HepG2 (cell line): ENCODE measurements at regions not wholly inside any gene's neighbourhood (a gene's known extent, or its start where the extent isn't known, plus 50 kb on each side); places are given as distances from the start of the nearest gene placed in this dataset.

Experiments used
- ATAC-seq: fragments of 200-7000 bp; cut with Tn5 transposase; 3 replicates; pipeline ENCODE4 v1.9.1; 2020; ENCODE audit warnings: mild to moderate bottlenecking, moderate library complexity
- BruUV-seq: library from RNA; stranded (reverse); fragments of 400-500 nt; replicated peaks from 2 replicates; lab custom pipeline; 2021; lab: Mats Ljungman, UMichigan
- CTCF ChIA-PET: fragments of 300-600 bp; formaldehyde crosslinking; extraction: SDS; loops from one replicate; lab custom pipeline; 2021; ENCODE audit warnings: low total read pairs, inconsistent platforms, low intra/inter-chr PET ratio; lab: Yijun Ruan, JAX
- POLR2A ChIA-PET: fragments of 350-600 bp; sonication (Branson Sonifier 250); formaldehyde crosslinking; loops from one replicate; lab custom pipeline; 2020; ENCODE audit warnings: antibody characterized with exemption, inconsistent platforms; lab: Yijun Ruan, JAX
- DNase-seq: peaks from one replicate; pipeline ENCODE4 v3.0.0-alpha.2; 2015; ENCODE audit warnings: low spot score
- FAIRE-seq: peaks from 3 replicates; lab custom pipeline; 2011; peaks lifted over from hg19 to GRCh38; lab: Jason Lieb, UNC
- H2AFZ ChIP-seq: one replicate; pipeline ENCODE4 v1.6.1; 2011; ENCODE audit warnings: low read length, inconsistent platforms
- H3K27ac ChIP-seq: fragments of 300-600 bp; 3 replicates; pipeline ENCODE4 v1.8.0; 2011; ENCODE audit warnings: mixed run types, mild to moderate bottlenecking, mixed read lengths, low read length, inconsistent platforms; ENCODE audit not compliant: insufficient read depth; ENCODE audit errors: extremely low read length
- H3K27me3 ChIP-seq, 2 experiments: fragments of 200-600 bp in 1 of 2; 2 replicates in 1 of 2; 3 replicates in 1 of 2; pipeline versions ENCODE4 v1.6.0 to v1.8.0; 2011; ENCODE audit warnings: low read length in 2 of 2, mild to moderate bottlenecking in 2 of 2, moderate library complexity in 2 of 2, inconsistent platforms in 1 of 2; ENCODE audit not compliant: insufficient read depth in 2 of 2, control insufficient read depth in 1 of 2
- H3K36me3 ChIP-seq, 2 experiments: fragments of 200-600 bp in 1 of 2; replicated peaks in 1 of 2; 2 replicates in 1 of 2; 3 replicates in 1 of 2; pipeline versions ENCODE4 v1.5.1 to v1.8.0; 2011; ENCODE audit warnings: low read length in 2 of 2, inconsistent platforms in 1 of 2; ENCODE audit not compliant: insufficient read depth in 2 of 2, control insufficient read depth in 1 of 2
- H3K4me1 ChIP-seq: 2 replicates; pipeline ENCODE4 v1.5.1; 2012; ENCODE audit warnings: low read length, inconsistent platforms; ENCODE audit not compliant: insufficient read depth
- H3K4me2 ChIP-seq: 2 replicates; pipeline ENCODE4 v1.6.0; 2011; ENCODE audit warnings: low read depth, low read length, inconsistent platforms
- H3K4me3 ChIP-seq, 3 experiments: fragments of 200-600 bp in 1 of 3; sonication (generic), shearing (Covaris generic) in 1 of 3; replicated peaks in 1 of 3; 2 replicates each; pipeline ENCODE4 v1.5.1; 2011 to 2016; ENCODE audit warnings: low read length in 3 of 3, inconsistent platforms in 2 of 3, low read depth in 2 of 3, mild to moderate bottlenecking in 2 of 3, control low read depth in 1 of 3, mixed read lengths in 1 of 3; ENCODE audit not compliant: insufficient read depth in 1 of 3
- H3K79me2 ChIP-seq: one replicate; pipeline ENCODE4 v1.6.1; 2011; ENCODE audit warnings: low read length, inconsistent platforms; ENCODE audit not compliant: insufficient read depth
- H3K9ac ChIP-seq: 2 replicates; pipeline ENCODE4 v1.6.0; 2011; ENCODE audit warnings: mild to moderate bottlenecking, low read depth, low read length, inconsistent platforms; ENCODE audit not compliant: insufficient read depth
- H3K9me3 ChIP-seq: 2 replicates; pipeline ENCODE4 v1.5.1; 2012; ENCODE audit warnings: mild to moderate bottlenecking, low read length
- H4K20me1 ChIP-seq: 2 replicates; pipeline ENCODE4 v1.6.0; 2011; ENCODE audit warnings: inconsistent platforms, mild to moderate bottlenecking, low read length, moderate library complexity; ENCODE audit not compliant: insufficient read depth
- CBX1 ChIP-seq: IDR thresholded peaks from one replicate; pipeline ENCODE4 v1.6.1; 2016; ENCODE audit warnings: antibody characterized with exemption, low read depth
- CBX5 ChIP-seq: sonication (generic); formaldehyde crosslinking; IDR thresholded peaks from 2 replicates; pipeline ENCODE4 v1.4.0; 2020; ENCODE audit warnings: missing genetic modification reagents, borderline replicate concordance
- MEIS1 ChIP-seq: sonication (generic); formaldehyde crosslinking; IDR thresholded peaks from 2 replicates; pipeline ENCODE4 v1.9.0; 2021; ENCODE audit warnings: mild to moderate bottlenecking, missing genetic modification reagents, moderate library complexity, borderline replicate concordance
- TCF12 ChIP-seq, 2 experiments: fragments of 450-650 bp in 1 of 2; sonication (generic) in 1 of 2; formaldehyde crosslinking in 1 of 2; IDR thresholded peaks; 2 replicates each; pipeline versions ENCODE4 v1.6.1 to v1.8.0; 2017 to 2022; ENCODE audit warnings: antibody characterized with exemption in 1 of 2, mild to moderate bottlenecking in 1 of 2, missing genetic modification reagents in 1 of 2, moderate library complexity in 1 of 2
- WGBS: methylation state at CpG from one replicate; pipeline ENCODE4 v1.1.6; 2017; ENCODE audit warnings: low lambda C conversion rate; 5-methylcytosine and 5-hydroxymethylcytosine counted together
- in situ Hi-C: cut with HindIII; loops from 2 replicates; pipeline ENCODE4 v1.10.0; 2017; ENCODE audit warnings: low pct_unique_long_range_greater_than_20kb; ENCODE audit not compliant: extremely low pct_ligation_motif_present
- intact Hi-C: fragments of 100-400 bp; cut with micrococcal nuclease; formaldehyde crosslinking; loops from one replicate; pipeline ENCODE4 v1.10.0; 2022; ENCODE audit not compliant: unreplicated experiment
- TF ChIP-seq, protein P1 (sequence below): sonication (generic); formaldehyde crosslinking; IDR thresholded peaks from 2 replicates; pipeline ENCODE4 v1.4.0; 2020; ENCODE audit warnings: missing genetic modification reagents
- TF ChIP-seq, protein P2 (sequence below): sonication (generic); formaldehyde crosslinking; IDR thresholded peaks from 2 replicates; pipeline ENCODE4 v1.5.0; 2020; ENCODE audit warnings: mild to moderate bottlenecking, missing genetic modification reagents
- TF ChIP-seq, protein P3 (sequence below): sonication (generic); formaldehyde crosslinking; IDR thresholded peaks from 2 replicates; pipeline ENCODE4 v1.4.0; 2020; ENCODE audit warnings: missing genetic modification reagents

DNA sequence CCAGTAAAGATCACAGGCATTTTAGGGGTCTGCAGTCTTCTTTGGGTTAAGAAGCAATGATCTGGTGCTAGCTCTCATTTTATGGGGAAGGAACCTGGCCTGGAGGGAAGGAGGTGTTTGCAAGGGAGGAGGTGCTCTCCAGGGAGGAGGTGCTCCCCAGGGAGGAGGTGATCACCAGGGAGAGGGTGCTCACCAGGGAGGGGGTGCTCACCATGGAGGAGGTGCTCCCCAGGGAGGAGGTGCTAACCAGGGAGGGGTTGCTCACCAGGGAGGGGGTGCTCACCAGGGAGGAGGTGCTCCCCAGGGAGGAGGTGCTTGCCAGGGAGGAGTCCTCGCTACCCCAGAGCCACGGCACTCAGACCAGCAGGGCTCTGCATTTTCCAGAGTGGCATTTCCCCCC is 115.7 kb downstream of the TLE3 start:
- Histone ChIP-seq H3K79me2 (no peaks in the 10 kb centered on the region), H4K20me1 (no peaks in the 10 kb centered on the region), H3K36me3 (no peaks in the 10 kb centered on the region), H2AFZ (no peak overlapping the region), H3K4me1 (no peaks in the 10 kb centered on the region), H3K9ac (no peak overlapping the region), H3K27me3 (peaks cover 6 to 23% of the 10 kb centered on the region in 2 experiments; a peak in 4 of 5 replicates)
- ATAC-seq (no peak), FAIRE-seq (no peak)
- POLR2A ChIA-PET = no interaction called here
- intact Hi-C loops (no loop called here), in situ Hi-C loops (no loop called here)
- CTCF ChIA-PET = no interaction called here
- BruUV-seq = no TSS peak
- 0% methylated on average over 1 of the region's 2 CpGs for WGBS
- TF ChIP-seq TCF12 (IDR thresholded peaks at IDR 0.05) (no peak), TCF12 (CRISPR knock-in tag; IDR thresholded peaks at IDR 0.05) (no peak), MEIS1 (CRISPR knock-in tag) (no peak), CBX5 (CRISPR knock-in tag) (no peak), CBX1 (no peak)
- TF ChIP-seq, protein P1, sequence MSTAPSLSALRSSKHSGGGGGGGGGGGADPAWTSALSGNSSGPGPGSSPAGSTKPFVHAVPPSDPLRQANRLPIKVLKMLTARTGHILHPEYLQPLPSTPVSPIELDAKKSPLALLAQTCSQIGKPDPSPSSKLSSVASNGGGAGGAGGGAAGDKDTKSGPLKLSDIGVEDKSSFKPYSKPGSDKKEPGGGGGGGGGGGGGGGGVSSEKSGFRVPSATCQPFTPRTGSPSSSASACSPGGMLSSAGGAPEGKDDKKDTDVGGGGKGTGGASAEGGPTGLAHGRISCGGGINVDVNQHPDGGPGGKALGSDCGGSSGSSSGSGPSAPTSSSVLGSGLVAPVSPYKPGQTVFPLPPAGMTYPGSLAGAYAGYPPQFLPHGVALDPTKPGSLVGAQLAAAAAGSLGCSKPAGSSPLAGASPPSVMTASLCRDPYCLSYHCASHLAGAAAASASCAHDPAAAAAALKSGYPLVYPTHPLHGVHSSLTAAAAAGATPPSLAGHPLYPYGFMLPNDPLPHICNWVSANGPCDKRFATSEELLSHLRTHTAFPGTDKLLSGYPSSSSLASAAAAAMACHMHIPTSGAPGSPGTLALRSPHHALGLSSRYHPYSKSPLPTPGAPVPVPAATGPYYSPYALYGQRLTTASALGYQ = no peak
- TF ChIP-seq, protein P2, sequence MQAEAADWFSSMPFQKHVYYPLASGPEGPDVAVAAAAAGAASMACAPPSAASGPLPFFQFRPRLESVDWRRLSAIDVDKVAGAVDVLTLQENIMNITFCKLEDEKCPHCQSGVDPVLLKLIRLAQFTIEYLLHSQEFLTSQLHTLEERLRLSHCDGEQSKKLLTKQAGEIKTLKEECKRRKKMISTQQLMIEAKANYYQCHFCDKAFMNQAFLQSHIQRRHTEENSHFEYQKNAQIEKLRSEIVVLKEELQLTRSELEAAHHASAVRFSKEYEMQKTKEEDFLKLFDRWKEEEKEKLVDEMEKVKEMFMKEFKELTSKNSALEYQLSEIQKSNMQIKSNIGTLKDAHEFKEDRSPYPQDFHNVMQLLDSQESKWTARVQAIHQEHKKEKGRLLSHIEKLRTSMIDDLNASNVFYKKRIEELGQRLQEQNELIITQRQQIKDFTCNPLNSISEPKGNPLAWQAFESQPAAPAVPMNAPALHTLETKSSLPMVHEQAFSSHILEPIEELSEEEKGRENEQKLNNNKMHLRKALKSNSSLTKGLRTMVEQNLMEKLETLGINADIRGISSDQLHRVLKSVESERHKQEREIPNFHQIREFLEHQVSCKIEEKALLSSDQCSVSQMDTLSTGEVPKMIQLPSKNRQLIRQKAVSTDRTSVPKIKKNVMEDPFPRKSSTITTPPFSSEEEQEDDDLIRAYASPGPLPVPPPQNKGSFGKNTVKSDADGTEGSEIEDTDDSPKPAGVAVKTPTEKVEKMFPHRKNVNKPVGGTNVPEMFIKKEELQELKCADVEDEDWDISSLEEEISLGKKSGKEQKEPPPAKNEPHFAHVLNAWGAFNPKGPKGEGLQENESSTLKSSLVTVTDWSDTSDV = no peak
- TF ChIP-seq, protein P3, sequence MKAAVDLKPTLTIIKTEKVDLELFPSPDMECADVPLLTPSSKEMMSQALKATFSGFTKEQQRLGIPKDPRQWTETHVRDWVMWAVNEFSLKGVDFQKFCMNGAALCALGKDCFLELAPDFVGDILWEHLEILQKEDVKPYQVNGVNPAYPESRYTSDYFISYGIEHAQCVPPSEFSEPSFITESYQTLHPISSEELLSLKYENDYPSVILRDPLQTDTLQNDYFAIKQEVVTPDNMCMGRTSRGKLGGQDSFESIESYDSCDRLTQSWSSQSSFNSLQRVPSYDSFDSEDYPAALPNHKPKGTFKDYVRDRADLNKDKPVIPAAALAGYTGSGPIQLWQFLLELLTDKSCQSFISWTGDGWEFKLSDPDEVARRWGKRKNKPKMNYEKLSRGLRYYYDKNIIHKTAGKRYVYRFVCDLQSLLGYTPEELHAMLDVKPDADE = no peak
- TF ChIP-seq, all 625 proteins: peak for 0
- no peak overlapping the region for H3K27ac ChIP-seq
- DNase-seq = no peak
- H3K4me3 ChIP-seq = no peak overlapping the region
- H3K9me3 ChIP-seq = no peaks in the 10 kb centered on the region
- no peak overlapping the region for H3K4me2 ChIP-seq
